ENCODE measurements at regions not wholly inside any gene's neighbourhood (a gene's known extent, or its start where the extent isn't known, plus 50 kb on each side); places are given as distances from the start of the nearest gene placed in this dataset.
A peak's percentile ranks its signal among the peaks of the same experiment; 100 is the strongest.

DNA sequence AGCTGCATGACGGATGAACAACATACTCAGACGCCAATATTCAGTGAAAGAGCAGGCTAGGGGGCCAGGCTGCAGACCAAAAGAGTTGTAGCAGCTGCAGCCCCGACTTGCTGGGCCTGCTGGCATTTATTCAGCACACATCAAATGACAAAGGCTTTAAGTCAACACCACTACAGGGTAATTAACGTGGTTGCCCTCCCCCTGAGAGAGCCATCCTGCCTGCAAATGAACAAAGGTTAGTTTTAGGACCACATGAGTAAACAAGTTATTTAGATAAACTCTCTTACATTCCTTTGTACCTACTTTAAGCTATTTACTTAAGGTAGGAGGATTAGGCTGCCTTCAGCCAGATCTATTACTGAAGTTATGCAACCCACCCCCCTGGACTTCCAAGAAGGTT lies 1329.1 kb downstream of the PCDH18 start:
- DNase-seq: no peak

DNA sequence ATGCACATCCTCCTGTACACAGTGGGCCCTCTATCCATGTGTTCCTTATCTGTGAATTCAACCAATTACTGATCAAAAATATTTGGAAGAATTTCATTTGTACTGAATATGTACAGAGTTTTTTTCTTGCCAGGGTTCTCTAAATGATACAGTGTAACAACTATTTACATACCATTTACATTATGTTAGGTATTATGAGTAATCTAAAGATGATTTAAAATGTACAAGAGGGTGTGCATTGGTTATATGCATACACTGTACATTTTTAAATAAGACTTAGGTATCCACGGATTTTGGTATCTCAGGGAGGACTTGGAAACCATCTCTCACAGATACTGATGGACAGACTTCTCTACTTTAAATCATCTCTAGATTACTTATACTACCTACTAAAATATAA lies 1333.9 kb downstream of the PCDH18 start:
- no peak for DNase-seq

DNA sequence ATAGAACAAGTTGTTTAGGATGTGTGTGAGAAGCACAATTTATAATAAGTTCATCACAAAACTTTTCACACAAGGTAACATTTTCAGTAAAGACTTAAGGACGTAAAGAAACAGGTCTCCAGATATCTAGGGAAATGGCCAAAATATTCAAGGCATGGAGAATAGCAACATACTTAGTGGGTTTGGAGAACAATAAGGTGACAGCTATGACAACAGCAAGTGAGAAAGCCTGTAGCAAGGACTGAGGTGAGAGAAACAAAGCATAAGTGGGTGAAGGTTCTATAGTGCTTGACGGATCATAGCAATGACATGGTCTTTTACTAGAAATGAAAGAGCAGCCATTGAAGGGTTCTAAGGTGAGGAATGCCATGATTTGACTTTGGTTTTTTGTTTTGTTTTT lies 1337.3 kb downstream of the PCDH18 start:
- no peak for DNase-seq

DNA sequence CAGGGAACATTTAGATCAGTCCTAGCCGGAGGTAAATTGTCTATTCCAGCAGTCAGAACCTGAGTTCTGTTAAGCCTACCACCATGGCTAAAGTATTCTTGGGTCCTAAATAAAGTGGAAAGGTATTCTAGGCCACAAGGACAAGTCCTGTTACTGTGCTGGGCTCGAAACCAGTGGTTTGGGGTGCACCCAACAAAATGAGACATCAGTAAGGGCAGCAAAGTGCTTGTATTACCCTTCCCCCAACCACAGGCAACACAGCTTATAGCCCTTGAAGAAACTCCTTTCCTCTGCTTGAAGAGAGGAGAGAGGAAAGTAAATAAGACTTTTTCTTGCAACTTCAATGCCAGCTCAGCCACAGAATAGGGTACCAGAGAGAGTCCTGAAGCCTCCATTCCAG lies 1345.6 kb downstream of the PCDH18 start:
- no peak for DNase-seq

GRCh38 chr4:136183513-136183912 lies 1348.8 kb downstream of the PCDH18 start:
- no peak for DNase-seq

DNA sequence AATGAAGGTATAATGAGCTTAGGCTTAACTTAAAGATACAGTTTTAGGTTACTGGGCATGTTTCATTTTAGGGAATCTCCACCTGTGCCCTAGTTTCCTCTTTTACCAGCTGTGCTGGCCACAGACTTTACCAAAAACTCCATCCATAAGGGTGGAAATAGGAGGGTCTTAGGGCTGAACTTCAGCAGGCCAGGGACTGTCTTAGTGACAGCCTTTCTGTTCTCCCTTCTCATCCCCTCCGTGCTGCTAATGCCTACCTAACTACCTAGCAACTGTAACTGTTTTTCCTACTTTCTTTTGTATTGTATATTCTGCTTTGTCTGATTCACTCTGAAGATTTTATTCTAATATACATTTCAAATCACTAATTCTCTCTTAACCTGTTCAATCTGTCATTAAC lies 1375.3 kb downstream of the PCDH18 start:
- no peak for DNase-seq

DNA sequence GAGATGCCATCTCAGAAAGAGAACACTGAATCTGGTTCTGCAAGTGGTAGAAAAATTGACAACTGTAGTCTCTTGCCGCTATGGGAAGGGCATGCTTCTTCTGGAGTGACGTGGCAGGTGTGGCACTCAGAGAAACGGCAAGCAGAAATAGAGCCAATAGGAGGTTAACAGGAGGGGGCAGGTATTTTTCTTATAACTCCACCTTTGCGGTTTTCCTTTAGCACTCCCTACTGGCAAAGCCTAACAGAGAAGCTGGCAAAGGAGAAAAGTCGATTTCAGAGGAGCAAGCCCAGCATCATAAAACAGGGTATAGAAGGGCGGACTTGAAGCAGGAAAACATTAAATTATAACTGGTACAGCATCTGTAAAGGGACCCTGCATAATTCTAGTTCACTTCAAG lies 1382.2 kb downstream of the PCDH18 start:
- no peak for DNase-seq

- DNase-seq: no peak
These were observed 1395.7 kb downstream of the PCDH18 start for GRCh38 chr4:136136601-136137000.

DNA sequence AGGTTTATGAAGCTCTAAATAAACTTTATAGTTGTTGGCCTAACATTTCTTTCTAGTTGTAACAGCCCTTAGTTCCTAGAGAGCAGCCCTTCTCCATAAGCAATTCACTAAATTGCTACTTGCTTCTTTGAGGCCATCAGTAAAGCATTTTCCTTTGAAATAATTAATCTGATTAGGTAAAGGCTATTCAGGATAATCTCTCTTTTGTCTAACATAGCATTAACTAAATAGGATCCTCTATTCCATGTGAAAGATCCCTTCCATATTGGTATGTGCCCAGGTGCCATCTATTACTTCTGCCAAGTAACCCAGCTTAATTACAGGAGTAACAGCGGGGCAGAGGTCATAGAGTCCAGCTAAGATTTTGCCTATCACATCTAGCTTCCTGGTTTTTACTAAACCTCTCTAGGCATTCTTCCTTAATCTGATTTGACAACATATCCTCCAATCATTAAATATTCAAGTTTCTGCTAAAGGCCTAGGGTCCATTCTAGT lies 1408.0 kb downstream of the PCDH18 start:
- no peak for DNase-seq

- DNase-seq: no peak
These were observed 1410.9 kb downstream of the PCDH18 start for GRCh38 chr4:136121426-136121825.

GRCh38 chr4:136113921-136114320 lies 1418.4 kb downstream of the PCDH18 start:
- no peak for DNase-seq

DNA sequence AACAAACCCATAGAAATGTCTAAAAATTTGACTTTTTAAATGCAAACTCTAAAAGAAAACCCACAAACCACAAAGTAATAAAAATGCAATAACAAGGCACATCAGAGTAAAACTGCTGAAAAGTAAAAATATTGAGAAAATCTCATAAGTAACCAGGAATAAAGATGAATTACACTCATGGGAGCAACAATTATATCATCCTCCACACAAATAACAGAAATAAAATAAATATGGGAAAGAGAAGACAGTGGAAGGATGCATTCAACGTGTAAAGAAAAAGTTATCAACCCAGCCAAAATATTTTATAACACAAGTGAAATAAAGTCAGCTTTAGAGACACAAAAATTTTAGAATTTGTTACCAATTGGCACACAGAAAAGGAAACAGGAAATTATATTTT lies 1420.2 kb downstream of the PCDH18 start:
- no peak for DNase-seq

GRCh38 chr4:136106753-136107152 lies 1425.5 kb downstream of the PCDH18 start:
- no peak for DNase-seq

DNA sequence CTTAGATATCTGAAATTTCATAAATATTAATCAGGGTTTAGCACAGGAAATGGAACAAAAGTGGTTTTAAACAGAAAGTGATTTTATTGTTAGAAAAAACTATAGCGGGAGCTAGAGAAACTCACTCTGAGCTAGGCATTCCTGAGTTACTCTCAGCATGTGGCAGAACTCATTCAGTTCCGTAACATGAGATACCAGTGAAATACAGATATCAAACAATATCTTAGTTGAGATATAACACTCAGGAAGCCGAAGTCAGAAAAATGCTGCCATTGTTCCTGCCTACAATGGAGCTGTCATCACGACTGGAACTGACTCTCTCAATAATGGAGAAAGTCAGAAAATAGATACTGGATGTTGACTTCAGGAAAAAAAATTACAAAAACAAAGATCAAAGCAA lies 1428.7 kb downstream of the PCDH18 start:
- no peak for DNase-seq

GRCh38 chr4:136097676-136098075 lies 1434.6 kb downstream of the PCDH18 start:
- DNase-seq: no peak

DNA sequence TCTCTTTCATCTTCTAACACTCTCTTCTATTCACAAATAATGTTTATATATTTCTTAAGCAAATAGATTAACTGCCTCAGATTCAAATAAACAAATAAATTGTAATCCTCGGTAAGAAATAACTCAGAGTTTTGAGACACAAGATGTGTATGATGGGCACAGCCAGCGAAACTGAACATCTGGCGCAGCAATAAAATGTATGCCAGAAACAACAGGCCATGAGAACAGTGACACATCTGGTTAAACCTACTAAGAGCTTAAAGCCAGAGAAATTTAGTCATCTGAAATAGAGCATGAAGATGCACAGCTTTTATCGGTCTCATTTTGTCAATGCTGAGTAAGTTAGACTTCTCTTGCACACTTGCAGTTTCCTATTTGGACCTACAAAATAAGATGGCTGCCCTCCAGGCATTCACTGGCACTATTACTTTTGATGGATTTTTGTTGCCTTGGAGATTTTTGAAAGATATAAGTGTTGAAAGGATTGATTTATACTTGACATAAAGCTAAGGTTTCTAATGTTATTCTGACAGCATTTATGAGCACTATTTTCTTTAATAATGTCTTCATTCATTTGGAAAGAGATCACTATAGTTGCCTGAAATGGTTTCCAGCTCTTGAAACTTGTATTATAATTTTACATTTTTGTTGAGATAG lies 1444.0 kb downstream of the PCDH18 start:
- peak; percentile 34 for DNase-seq

- DNase-seq: no peak
These were observed 1453.3 kb downstream of the PCDH18 start for GRCh38 chr4:136078976-136079375.

DNA sequence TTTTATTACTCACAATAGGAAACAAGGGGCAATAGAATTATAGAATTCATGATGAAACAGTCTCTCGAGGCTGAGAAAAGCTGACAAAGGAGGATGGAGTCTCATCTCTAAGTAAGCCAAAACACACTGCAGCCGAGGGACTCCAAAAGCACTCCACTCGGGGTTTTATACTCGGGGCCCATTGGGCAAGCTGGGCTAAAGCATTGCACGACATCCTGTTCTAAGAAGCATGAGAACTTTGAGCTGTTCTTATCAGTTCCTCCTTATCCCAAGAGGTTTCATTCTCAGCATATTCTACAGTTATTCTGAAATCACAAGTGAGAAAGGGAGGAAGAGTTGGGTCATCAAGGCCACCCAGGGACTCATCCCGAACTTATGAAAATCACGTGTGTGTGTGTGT lies 1475.5 kb downstream of the PCDH18 start:
- DNase-seq: no peak

GRCh38 chr4:136055360-136055759 lies 1476.9 kb downstream of the PCDH18 start:
- no peak for DNase-seq

GRCh38 chr4:136036744-136037143 lies 1495.5 kb downstream of the PCDH18 start:
- no peak for DNase-seq

DNA sequence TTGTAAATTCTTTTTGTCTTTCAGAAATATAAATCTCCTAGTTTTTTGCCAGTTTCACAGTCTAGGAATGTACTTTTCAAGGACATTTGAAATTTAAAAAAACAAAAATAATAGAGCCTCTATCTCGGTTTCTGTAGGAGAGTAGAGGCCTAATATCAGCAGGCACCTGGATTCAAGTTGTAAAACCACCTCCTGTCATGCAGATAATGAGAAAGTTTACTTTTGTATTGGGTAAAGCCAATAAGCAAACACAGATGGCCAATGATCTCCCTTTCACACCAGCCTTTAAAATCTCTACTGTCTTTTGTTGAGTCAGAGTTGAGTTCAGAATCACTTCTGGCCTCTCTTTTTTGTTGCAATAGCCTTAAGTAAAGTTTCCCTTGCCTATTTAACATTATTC lies 1499.9 kb downstream of the PCDH18 start:
- DNase-seq: no peak

DNA sequence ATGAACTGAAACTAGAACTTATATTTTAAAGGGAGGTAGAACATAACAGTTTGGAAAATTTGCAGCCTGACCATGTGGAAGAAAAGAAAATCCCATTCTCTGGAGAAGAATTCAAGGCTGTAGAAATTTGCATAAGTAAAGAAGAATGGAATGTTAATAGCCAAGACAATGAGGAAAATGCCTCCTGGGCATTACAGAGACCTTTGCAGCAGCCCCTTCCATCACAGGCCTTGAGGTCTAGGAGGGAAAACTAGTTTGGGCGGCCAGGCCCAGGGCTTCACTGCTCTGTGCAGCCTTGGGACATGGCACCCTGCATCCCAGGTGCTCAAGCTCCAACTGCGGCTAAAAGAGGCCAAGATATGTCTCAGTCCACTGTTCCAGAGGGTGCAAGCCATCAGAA lies 1506.8 kb downstream of the PCDH18 start:
- DNase-seq: no peak

DNA sequence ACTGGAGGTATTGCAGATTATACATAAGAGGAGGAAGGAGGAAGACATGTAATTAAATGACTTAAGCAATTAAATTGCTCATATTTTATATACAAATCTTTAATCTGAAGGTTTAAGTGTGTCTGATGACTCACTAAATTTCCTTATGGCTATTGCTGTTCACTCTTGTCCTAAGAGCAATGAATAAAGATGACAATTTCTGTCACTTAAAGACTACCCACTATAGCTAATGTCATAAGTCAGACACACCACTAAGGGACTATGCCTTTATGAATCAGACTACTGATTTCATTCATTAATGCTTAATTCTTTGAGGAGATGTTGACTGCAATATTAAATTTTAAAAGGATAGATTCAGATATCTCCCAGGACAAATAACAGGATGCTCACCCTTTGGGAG lies 1514.7 kb downstream of the PCDH18 start:
- no peak for DNase-seq

DNA sequence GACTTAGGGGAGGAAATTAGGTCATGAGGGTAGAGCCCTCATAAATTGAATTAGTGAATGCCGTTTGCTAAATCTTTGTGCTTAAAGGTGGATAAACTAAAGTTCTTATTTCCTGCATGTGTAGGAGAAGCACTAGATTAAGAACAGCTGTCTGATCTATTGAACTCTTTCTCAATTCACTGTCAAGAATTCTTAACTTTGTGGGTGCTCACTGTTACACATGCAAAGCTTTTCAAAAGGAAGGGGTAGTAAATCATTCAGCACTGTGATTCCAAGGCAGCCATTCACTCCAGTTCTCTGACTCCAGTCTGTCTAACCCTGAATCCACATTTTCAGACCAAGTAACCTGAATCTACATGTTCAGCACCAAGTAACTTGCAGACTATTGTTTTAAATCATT lies 1520.1 kb downstream of the PCDH18 start:
- no peak for DNase-seq

- DNase-seq: no peak
These were observed 1522.9 kb downstream of the PCDH18 start for GRCh38 chr4:136009258-136009832.

Measured in left hindlimb (tissue), 1 donor.